Skeletal muscle tissue (tissue), 3 donors: ENCODE measurements at regions not wholly inside any gene's neighbourhood (a gene's known extent, or its start where the extent isn't known, plus 50 kb on each side); places are given as distances from the start of the nearest gene placed in this dataset.

Experiments used
- H3K27ac ChIP-seq: one replicate; pipeline ENCODE4 v1.7.0; 2013; ENCODE audit warnings: mild to moderate bottlenecking, low read depth, low read length, inconsistent platforms
- H3K27me3 ChIP-seq, 3 donors: one replicate each; pipeline ENCODE4 v1.7.0; 2013; ENCODE audit warnings: low read length in 3 of 3; ENCODE audit not compliant: control insufficient read depth in 3 of 3, insufficient read depth in 3 of 3
- H3K36me3 ChIP-seq, 3 donors: one replicate each; pipeline ENCODE4 v1.7.0; 2013; ENCODE audit warnings: low read length in 3 of 3; ENCODE audit not compliant: control insufficient read depth in 3 of 3, insufficient read depth in 3 of 3
- H3K4me1 ChIP-seq, 3 donors: one replicate each; pipeline ENCODE4 v1.7.0; 2013; ENCODE audit warnings: low read length in 3 of 3, mild to moderate bottlenecking in 3 of 3; ENCODE audit not compliant: control insufficient read depth in 3 of 3, insufficient read depth in 3 of 3
- H3K4me3 ChIP-seq, 3 donors: one replicate each; pipeline ENCODE4 v1.7.0; 2013; ENCODE audit warnings: low read length in 3 of 3
- H3K9ac ChIP-seq, 3 donors: one replicate each; pipeline ENCODE4 v1.7.0; 2013; ENCODE audit warnings: low read length in 3 of 3, mild to moderate bottlenecking in 3 of 3, moderate library complexity in 2 of 3, low read depth in 1 of 3
- H3K9me3 ChIP-seq, 3 donors: one replicate each; pipeline ENCODE4 v1.7.0; 2013; ENCODE audit warnings: low read length in 3 of 3; ENCODE audit not compliant: control insufficient read depth in 3 of 3
- donor health status: Osteomylitis.

GRCh38 chr1:98045211-98045766 lies 124.5 kb upstream of the DPYD start:
- no peaks in the 10 kb centered on the region for H3K36me3 ChIP-seq
- no peak overlapping the region for H3K9ac ChIP-seq
- H3K9me3 ChIP-seq = no peaks in the 10 kb centered on the region
- peak overlapping the region; percentile 30 to 40 (median 33) for H3K4me3 ChIP-seq
- H3K4me1 ChIP-seq = peaks cover 2 to 8% (median 5%) of the 10 kb centered on the region in 3 donors
- H3K27ac ChIP-seq = no peak overlapping the region
- H3K27me3 ChIP-seq = peaks cover 43 to 54% (median 51%) of the 10 kb centered on the region in 3 donors

- H3K9ac ChIP-seq = no peak overlapping the region
- H3K9me3 ChIP-seq = no peaks in the 10 kb centered on the region
- H3K27ac ChIP-seq = no peak overlapping the region
- peak overlapping the region in 2 of 3 donors; percentile 31 to 33 for H3K4me3 ChIP-seq
- H3K4me1 ChIP-seq = peaks cover 2 to 8% (median 5%) of the 10 kb centered on the region in 3 donors
- H3K36me3 ChIP-seq = no peaks in the 10 kb centered on the region
- H3K27me3 ChIP-seq = peaks cover 38 to 50% (median 46%) of the 10 kb centered on the region in 3 donors
Measured at GRCh38 chr1:98044766-98045165, 123.9 kb upstream of the DPYD start.

GRCh38 chr1:98044071-98044697 lies 123.3 kb upstream of the DPYD start:
- no peaks in the 10 kb centered on the region for H3K9me3 ChIP-seq
- H3K4me3 ChIP-seq = no peak overlapping the region
- peaks cover 0 to 5% (median 5%) of the 10 kb centered on the region in 3 donors for H3K4me1 ChIP-seq
- H3K36me3 ChIP-seq = no peaks in the 10 kb centered on the region
- H3K27ac ChIP-seq = no peak overlapping the region
- H3K9ac ChIP-seq = no peak overlapping the region
- H3K27me3 ChIP-seq = peaks cover 32 to 44% (median 40%) of the 10 kb centered on the region in 3 donors

- H3K27ac ChIP-seq = no peak overlapping the region
- H3K9me3 ChIP-seq = no peaks in the 10 kb centered on the region
- H3K36me3 ChIP-seq = no peaks in the 10 kb centered on the region
- no peak overlapping the region for H3K4me3 ChIP-seq
- no peaks in the 10 kb centered on the region for H3K27me3 ChIP-seq
- no peak overlapping the region for H3K9ac ChIP-seq
- no peaks in the 10 kb centered on the region for H3K4me1 ChIP-seq
Measured at GRCh38 chr1:98035602-98036002, 114.8 kb upstream of the DPYD start.

GRCh38 chr1:98034505-98034904 lies 113.7 kb upstream of the DPYD start:
- Histone ChIP-seq H3K36me3 (no peaks in the 10 kb centered on the region), H3K27ac (no peak overlapping the region), H3K9ac (no peak overlapping the region), H3K27me3 (no peaks in the 10 kb centered on the region), H3K4me3 (no peak overlapping the region), H3K4me1 (no peaks in the 10 kb centered on the region), H3K9me3 (no peaks in the 10 kb centered on the region)

GRCh38 chr1:98032958-98033357 lies 112.1 kb upstream of the DPYD start:
- Histone ChIP-seq H3K4me3 (no peak overlapping the region), H3K27me3 (no peaks in the 10 kb centered on the region), H3K9me3 (no peaks in the 10 kb centered on the region), H3K36me3 (no peaks in the 10 kb centered on the region), H3K9ac (no peak overlapping the region), H3K27ac (no peak overlapping the region), H3K4me1 (no peaks in the 10 kb centered on the region)

- no peak overlapping the region for H3K4me3 ChIP-seq
- no peaks in the 10 kb centered on the region for H3K27me3 ChIP-seq
- no peak overlapping the region for H3K27ac ChIP-seq
- no peaks in the 10 kb centered on the region for H3K36me3 ChIP-seq
- H3K9me3 ChIP-seq = no peaks in the 10 kb centered on the region
- H3K4me1 ChIP-seq = no peaks in the 10 kb centered on the region
- no peak overlapping the region for H3K9ac ChIP-seq
Measured at GRCh38 chr1:98030976-98031375, 110.1 kb upstream of the DPYD start.

GRCh38 chr1:98030483-98030882 lies 109.6 kb upstream of the DPYD start:
- Histone ChIP-seq H3K4me3 (no peak overlapping the region), H3K27ac (no peak overlapping the region), H3K9ac (no peak overlapping the region), H3K36me3 (no peaks in the 10 kb centered on the region), H3K4me1 (no peaks in the 10 kb centered on the region), H3K9me3 (no peaks in the 10 kb centered on the region), H3K27me3 (no peaks in the 10 kb centered on the region)

GRCh38 chr1:98028800-98029199 lies 108.0 kb upstream of the DPYD start:
- Histone ChIP-seq H3K9ac (no peak overlapping the region), H3K27ac (no peak overlapping the region), H3K4me3 (no peak overlapping the region), H3K9me3 (no peaks in the 10 kb centered on the region), H3K27me3 (no peaks in the 10 kb centered on the region), H3K36me3 (no peaks in the 10 kb centered on the region), H3K4me1 (no peaks in the 10 kb centered on the region)

- H3K27me3 ChIP-seq = no peaks in the 10 kb centered on the region
- H3K9ac ChIP-seq = no peak overlapping the region
- H3K4me1 ChIP-seq = no peaks in the 10 kb centered on the region
- no peak overlapping the region for H3K27ac ChIP-seq
- no peaks in the 10 kb centered on the region for H3K36me3 ChIP-seq
- H3K9me3 ChIP-seq = no peaks in the 10 kb centered on the region
- H3K4me3 ChIP-seq = no peak overlapping the region
Measured at GRCh38 chr1:98027103-98027705, 106.4 kb upstream of the DPYD start.
